Stimulated activated CD4-positive, alpha-beta T cell treated with anti-CD3 and anti-CD28 coated beads, Interleukin-1b, Interleukin-23, amount 100 ng/mL, for 24 hours (primary cell): ENCODE measurements at regions not wholly inside any gene's neighbourhood (a gene's known extent, or its start where the extent isn't known, plus 50 kb on each side); places are given as distances from the start of the nearest gene placed in this dataset.

Experiments
- DNase-seq, 4 experiments: peaks; one replicate each; pipeline ENCODE4 v3.0.0-alpha.2; 2020; ENCODE audit warnings: low read depth in 4 of 4, low spot score in 1 of 4

DNA sequence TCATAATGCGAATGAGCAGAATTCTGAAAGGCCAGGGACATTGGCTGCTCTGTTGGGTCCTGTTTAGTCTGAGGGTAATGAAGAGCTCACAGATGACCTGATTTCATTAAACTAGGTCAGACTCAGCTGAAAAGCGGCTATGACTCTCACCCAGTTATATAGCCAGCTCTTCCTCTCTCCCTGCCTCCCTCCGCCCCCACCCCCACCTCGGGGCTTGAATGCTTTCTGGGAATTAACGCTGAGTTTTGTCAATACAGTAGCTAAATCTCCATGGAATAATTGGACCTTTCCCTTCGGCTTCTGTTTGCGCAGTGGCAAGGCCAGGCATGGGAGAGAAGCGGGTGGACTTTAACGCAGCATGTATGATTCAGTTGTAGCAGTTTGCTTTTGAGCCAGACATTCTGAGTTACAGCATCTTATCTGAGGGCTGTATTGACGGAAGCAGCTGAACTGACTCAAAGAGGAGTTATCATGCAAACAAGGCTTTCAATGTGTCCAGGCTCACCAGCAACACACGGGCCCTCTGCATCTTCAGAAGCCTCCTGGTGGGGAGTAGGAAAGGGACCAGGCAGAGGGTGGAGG, 110.6 kb downstream of the MYCN start:
- no peak for DNase-seq

- no peak for DNase-seq
Observed at GRCh38 chr2:16050261-16050907, 110.0 kb downstream of the MYCN start.

GRCh38 chr2:16049406-16049805, 109.1 kb downstream of the MYCN start:
- no peak for DNase-seq

- no peak for DNase-seq
Observed at GRCh38 chr2:16048466-16048865, 108.1 kb downstream of the MYCN start.

DNA sequence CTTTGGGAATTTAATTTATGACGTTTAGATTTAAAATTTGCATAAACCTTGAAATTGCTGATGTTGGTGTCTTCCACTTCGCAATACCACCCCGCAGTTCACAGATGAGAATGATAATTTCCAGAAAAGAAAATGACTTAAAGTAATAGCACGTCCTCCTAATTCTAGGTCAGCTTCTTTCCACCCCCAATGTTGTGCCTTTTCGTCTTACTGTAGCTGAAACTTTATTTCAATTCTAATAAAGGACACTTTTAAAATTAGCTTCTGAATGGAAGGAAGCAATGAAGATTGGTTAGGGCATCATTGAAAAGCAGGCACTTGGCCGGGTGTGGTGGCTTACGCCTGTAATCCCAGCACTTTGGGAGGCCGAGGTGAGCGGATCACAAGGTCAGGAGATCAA, 107.4 kb downstream of the MYCN start:
- DNase-seq = no peak

GRCh38 chr2:16046649-16047048, 106.3 kb downstream of the MYCN start:
- DNase-seq = no peak

DNA sequence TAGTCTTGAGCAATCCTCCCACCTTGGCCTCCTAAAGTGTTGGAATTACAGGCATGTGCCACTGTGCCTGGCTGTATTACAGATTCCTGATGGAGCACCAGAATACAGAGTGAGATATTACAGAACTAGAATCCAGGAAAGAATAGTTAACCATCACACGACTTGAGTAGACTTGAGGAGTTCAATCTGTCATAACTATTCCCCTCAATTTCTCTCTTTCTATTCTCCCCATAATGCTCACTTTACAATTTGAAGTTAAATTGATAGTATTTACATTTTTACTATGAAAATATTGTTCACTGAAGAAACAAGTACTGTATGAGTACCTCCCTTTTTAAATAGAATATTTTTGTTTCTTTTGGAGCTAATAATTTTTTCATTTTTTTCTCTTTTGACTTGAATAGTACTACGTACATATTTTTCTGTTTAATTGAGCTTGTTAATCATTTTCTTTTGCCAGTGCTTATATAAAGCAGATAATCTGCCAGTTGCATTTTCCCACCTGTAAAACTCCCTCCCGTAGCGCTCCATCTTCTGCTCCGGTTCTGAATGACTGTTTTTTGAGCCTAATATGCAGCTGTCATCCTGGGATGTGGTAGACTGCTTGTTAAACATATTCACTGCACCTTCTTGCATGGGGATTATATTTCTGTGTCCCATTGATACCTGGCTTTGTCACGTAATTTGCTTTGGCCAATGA, 105.5 kb downstream of the MYCN start:
- no peak for DNase-seq

GRCh38 chr2:16044946-16045456, 104.7 kb downstream of the MYCN start:
- no peak for DNase-seq

GRCh38 chr2:16043627-16044026, 103.3 kb downstream of the MYCN start:
- no peak for DNase-seq

DNA sequence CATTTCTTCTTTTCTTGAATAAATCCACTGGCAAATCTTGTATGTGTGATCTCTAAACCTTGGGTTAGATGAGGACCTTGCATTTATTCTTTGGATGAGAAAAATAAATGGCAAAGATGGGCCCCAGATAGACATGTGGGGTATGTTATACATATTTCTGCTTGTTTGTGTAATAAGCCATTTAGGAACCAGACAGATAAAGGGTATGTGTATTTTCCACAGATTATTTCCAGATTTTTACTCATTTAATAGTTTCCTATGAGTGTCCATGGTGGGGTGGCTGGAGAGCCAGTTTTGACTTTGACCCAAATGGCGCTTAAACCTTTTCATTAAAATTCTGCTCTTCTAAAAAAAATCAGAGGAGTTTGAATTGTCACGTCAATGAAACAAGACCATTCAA, 102.8 kb downstream of the MYCN start:
- no peak for DNase-seq

GRCh38 chr2:16042201-16042700, 101.9 kb downstream of the MYCN start:
- no peak for DNase-seq

DNA sequence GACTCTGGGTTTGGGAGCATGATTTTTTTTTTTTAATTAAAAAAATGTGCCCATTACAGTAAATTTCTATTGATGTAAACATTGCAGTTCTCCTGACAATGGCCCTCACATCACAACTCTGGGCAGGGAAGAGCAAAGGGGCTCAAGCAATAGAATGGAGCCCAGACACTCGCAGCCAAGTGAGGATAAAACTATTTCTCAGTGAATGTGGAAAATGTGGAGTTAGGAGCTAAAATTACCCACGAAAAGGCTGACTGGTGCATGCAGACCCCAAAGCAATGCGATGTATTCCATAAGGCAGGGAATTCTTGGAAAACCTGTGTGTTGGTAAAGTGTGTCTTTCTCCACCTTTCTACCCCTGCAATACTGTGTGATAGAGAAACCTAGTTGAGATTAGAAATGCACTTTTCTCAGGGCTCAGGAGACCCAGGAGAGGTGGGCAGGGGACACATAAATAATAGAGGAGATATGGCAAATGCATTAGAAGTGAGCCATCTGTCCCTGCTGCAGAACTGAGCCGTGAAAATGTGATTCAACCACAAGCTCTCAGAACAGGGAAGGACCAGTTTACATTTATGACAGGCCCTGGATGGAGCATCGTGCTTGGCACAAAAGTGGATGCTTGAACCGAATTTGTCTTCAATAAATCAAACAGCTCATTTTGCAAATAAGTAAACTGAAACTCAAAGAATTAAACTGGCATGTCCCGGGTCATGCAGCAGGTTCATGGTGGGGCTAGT, 100.1 kb downstream of the MYCN start:
- DNase-seq = no peak

- no peak for DNase-seq
Observed at GRCh38 chr2:16039823-16040222, 99.5 kb downstream of the MYCN start.

DNA sequence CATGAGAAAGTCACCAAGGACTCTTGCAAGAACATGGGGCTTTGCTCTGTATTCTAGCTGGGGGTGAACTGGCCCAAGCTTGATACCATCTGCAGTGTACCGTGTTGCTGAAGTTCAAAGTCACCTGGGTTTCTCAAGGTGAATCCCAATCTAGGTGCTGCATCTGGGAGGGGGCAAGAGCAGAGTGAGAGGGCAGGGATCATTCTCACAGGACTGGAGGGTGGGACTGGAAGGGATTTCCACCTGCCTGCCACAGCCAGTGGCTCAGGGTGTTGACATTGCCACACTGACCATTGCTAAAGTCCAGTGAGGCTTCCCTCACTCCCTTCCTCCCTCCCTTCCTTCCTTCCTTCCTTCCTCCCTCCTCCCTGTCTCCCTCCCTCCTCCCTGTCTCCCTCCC, 98.7 kb downstream of the MYCN start:
- DNase-seq = no peak

- DNase-seq = no peak
Observed at GRCh38 chr2:16038621-16039020, 98.3 kb downstream of the MYCN start.

- DNase-seq = no peak
Observed at GRCh38 chr2:16037808-16038457, 97.6 kb downstream of the MYCN start.

- DNase-seq = no peak
Observed at GRCh38 chr2:16036951-16037350, 96.6 kb downstream of the MYCN start.

- DNase-seq = no peak
Observed at GRCh38 chr2:16035747-16036745, 95.7 kb downstream of the MYCN start.

DNA sequence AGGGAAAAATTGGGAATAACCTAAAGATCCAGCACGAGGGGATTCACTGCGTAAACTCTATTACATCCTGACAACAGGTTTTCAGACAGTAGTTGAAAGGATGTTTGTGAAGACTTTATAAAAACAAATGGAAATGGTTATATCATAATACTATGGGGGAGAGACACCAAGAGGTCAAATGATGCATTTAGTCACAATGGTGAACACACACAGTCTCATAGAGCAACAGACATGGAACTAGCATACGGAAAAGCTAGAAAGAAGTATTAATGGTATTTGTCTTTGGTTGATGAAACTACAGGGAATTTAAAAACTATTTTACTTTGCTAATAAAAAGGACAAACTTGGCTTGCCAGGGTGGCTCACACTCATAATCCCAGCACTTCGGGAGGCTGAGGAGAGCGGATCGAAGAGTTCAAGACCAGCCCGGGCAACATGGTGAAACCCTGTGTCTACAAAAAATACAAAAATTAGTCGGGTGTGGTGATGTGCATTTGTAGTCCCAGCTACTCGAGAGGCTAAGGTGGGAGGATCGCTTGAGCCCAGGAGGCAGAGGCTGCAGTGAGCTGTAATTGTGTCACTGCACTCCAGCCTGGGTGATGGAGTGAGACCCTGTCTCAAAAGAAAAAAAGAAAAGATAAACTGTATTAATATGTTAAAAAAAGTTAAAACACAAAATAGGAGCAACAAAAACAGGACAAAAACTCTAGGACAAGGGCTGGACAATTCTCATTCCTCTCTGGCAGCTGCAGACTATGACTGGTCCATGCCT, 94.8 kb downstream of the MYCN start:
- no peak for DNase-seq
